T47D (cell line): ENCODE measurements at regions not wholly inside any gene's neighbourhood (a gene's known extent, or its start where the extent isn't known, plus 50 kb on each side); places are given as distances from the start of the nearest gene placed in this dataset.

Experiments
- DNase-seq, 2 experiments: peaks; one replicate each; pipeline versions ENCODE4 v3.0.0 to v3.0.0-alpha.2; 2011 to 2012; ENCODE audit warnings: low read depth in 1 of 2, low spot score in 1 of 2
- JUND ChIP-seq: IDR thresholded peaks from 2 replicates; pipeline ENCODE4 v1.6.1; 2012; ENCODE audit warnings: low read depth
- in situ Hi-C: cut with HindIII; loops from 2 replicates; pipeline ENCODE4 v1.10.0; 2016; ENCODE audit warnings: low sequenced_read_pairs, low pct_unique_long_range_greater_than_20kb

GRCh38 chr5:63351164-63351563 lies 611.1 kb downstream of the HTR1A start:
- no peak for DNase-seq
- in situ Hi-C loops, result no loop called here
- TF ChIP-seq JUND, result no peak

DNA sequence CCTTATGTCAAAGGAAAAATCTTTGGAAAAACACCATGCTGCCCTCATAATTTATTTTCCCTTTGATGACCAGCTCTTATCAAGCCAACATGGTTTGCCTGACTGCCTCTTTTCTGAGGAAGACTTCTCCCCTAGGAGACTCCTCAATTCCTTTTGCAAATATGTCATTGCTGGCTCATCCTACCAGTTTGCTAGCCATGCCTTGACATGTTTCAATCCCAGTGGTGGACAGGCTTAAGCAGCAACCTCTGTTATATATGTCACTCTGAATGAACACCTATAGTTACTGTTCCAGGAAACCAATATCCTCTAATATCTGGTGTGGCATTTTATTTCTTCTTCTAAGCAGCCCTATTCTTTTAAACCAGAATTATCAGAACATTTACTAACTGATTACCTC lies 615.8 kb downstream of the HTR1A start:
- in situ Hi-C loops, result no loop called here
- no peak for DNase-seq
- no peak for TF ChIP-seq JUND

DNA sequence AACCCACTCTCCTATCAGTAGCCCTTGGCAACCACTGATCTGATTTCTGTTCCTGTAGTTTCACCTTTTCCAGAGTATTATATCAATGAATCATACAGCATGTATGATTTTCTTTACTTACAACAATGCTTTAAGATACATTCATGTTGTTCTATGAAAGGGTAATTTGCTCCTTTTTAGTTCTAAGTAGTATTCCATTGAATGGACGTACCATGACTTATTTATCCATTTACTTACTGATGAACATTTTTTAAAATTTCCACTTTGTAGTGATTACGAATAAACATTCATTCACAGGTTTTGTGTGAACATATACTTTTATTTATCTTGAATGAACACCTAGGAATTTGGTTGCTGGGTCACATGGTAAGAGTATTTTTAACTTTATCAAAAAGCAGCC lies 620.8 kb downstream of the HTR1A start:
- no peak for DNase-seq
- in situ Hi-C loops, result no loop called here
- no peak for TF ChIP-seq JUND

DNA sequence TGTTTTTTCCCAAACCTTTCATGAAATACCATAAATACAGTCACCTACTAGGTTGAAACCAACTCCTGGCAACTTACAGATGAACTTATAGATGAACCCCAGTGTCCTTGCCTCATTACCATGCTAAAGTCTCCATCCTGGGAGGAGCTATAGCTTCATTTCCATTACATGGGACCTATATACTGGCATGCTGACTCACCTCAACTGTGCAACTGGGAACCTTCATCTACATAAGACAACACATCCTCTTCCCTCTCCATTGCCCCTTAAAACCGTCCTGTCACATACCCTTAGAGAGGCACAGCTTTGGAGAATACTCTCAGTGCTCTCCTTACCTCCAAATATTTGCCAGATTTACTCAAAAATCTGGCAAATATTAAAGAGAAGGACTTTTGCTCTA lies 638.3 kb downstream of the HTR1A start:
- DNase-seq, result no peak
- no peak for TF ChIP-seq JUND
- in situ Hi-C loops, result no loop called here

GRCh38 chr5:63314551-63314950 lies 647.7 kb downstream of the HTR1A start:
- in situ Hi-C loops, result no loop called here
- TF ChIP-seq JUND, result no peak
- no peak for DNase-seq

GRCh38 chr5:63310644-63311043 lies 651.6 kb downstream of the HTR1A start:
- in situ Hi-C loops, result no loop called here
- DNase-seq, result no peak
- no peak for TF ChIP-seq JUND

- in situ Hi-C loops, result no loop called here
- TF ChIP-seq JUND, result no peak
- no peak for DNase-seq
Observed at GRCh38 chr5:63306909-63307308, 655.3 kb downstream of the HTR1A start.

DNA sequence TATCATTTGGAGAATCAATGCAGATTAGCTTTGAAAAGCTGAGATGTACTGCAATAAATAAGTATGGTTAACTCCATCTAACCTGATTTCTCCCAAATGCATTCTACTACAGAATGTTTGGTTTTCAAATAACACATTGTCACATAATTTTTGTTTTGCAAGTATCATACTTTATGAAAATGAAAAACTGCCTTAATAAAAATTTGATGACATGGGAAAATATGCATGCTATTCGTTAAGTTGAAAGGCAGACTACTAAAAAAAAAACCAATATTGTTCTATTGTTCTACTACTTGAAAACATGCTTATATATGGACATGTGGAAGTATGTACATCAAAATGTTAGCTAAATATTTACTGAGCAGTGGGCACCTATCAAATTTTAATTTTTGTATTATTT lies 668.9 kb downstream of the HTR1A start:
- TF ChIP-seq JUND, result no peak
- no peak for DNase-seq
- in situ Hi-C loops, result no loop called here

DNA sequence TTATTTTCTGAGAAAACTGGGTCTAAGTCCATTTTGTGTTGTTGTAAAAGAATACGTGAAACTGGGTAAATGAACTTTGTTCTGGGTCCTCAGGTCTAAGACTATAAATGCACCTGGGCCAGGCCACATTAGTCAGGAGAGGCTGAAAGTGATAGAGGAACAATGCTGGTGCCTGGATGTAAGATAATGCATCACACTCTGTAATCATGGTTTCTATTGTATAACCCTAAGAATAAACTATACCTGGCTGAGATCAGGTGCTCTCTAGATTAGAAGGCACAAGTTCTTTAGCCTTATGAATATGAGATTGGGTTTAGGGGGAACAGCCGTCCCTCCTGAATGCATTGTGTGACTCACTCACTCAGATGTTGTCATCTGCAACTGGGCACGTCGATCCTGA lies 675.5 kb downstream of the HTR1A start:
- no peak for DNase-seq
- TF ChIP-seq JUND, result no peak
- in situ Hi-C loops, result no loop called here

DNA sequence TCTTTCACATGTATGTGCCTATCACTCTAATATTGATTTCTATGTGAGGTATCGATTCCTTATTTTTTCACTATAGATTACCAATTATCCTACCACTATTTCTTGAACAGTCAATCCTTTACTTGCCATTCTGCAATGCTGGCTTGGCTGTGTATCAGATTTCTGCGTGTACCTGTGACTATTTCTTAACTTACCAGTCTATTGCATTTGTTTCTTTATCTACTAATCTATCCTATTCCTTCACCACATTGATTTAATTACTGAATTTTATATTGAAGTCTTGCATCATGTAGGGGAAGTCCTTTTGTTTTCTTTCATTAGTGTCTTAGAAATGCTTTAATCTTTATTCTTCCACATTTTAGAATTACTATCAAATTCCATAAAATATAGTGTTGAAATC lies 684.8 kb downstream of the LRRC70 start:
- no peak for TF ChIP-seq JUND
- in situ Hi-C loops, result no loop called here
- no peak for DNase-seq

- in situ Hi-C loops, result no loop called here
- no peak for DNase-seq
- TF ChIP-seq JUND, result no peak
Observed at GRCh38 chr5:63262185-63262981, 683.8 kb downstream of the LRRC70 start.

DNA sequence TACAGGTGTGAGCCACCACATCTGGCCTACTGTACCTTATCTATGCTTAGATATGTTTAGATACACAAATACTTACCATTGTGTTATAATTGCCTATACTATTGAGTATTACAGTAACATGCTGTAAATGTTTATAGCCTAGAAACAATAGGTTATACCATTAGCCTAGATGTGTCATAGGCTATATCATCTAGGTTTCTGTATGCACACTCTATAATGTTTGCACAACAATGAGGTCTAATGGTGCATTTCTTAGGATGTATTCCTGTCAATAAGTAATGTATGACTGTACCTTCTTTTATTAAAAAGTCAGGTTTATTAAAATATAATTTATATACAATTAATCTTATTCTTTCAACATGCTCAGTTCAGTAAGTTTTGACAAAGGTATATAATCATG lies 683.1 kb downstream of the LRRC70 start:
- TF ChIP-seq JUND, result no peak
- no peak for DNase-seq
- in situ Hi-C loops, result no loop called here

DNA sequence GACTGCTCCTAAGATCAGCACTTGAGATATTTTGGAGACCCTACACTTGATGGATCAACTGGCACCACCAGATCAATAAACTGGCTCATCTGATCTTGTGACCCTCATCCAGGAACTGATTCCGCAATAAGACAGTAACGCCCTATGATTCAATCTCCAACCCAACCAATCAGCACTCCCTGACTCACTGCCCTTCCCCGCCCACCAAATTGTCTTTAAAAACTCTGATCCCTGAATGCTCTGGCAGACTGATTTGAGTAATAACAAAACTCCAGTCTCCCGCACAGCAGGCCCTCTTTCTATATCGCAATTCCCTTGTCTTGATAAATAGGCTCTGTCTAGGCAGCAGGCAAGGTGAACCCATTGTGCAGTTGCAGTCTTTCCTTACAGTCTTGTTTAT lies 677.0 kb downstream of the LRRC70 start:
- TF ChIP-seq JUND, result no peak
- in situ Hi-C loops, result no loop called here

GRCh38 chr5:63250939-63251338 lies 672.3 kb downstream of the LRRC70 start:
- in situ Hi-C loops, result no loop called here
- no peak for TF ChIP-seq JUND

More for the DNA sequence above, 677.0 kb downstream of the LRRC70 start:
- DNase-seq, result no peak

More at GRCh38 chr5:63250939-63251338, 672.3 kb downstream of the LRRC70 start:
- no peak for DNase-seq
